IMR-90 (cell line): ENCODE measurements at regions not wholly inside any gene's neighbourhood (a gene's known extent, or its start where the extent isn't known, plus 50 kb on each side); places are given as distances from the start of the nearest gene placed in this dataset.

Source experiments
- CEBPB ChIP-seq: IDR thresholded peaks from 2 replicates; pipeline ENCODE4 v1.6.1; 2012; ENCODE audit warnings: low read depth, low read length, improper control_type of control experiment
- FOS ChIP-seq: fragments of 150-350 bp; IDR thresholded peaks from 2 replicates; pipeline ENCODE4 v1.6.1; 2016; ENCODE audit warnings: low read depth, low read length
- MAZ ChIP-seq: IDR thresholded peaks from 2 replicates; pipeline ENCODE4 v1.6.1; 2012; ENCODE audit warnings: low read depth, mild to moderate bottlenecking, low read length, improper control_type of control experiment, moderate library complexity, borderline replicate concordance
- POLR2A ChIP-seq: IDR thresholded peaks from 2 replicates; pipeline ENCODE4 v1.6.1; 2012; ENCODE audit warnings: mild to moderate bottlenecking, low read depth, low read length
- RAD21 ChIP-seq: IDR thresholded peaks from 2 replicates; pipeline ENCODE4 v1.6.1; 2012; ENCODE audit warnings: low read length, improper control_type of control experiment
- RCOR1 ChIP-seq: IDR thresholded peaks from 2 replicates; pipeline ENCODE4 v1.6.1; 2012; ENCODE audit warnings: mild to moderate bottlenecking, low read length, improper control_type of control experiment; ENCODE audit not compliant: insufficient replicate concordance
- RFX5 ChIP-seq: IDR thresholded peaks from 2 replicates; pipeline ENCODE4 v1.8.0; 2012; ENCODE audit warnings: low read depth, mild to moderate bottlenecking, low read length, moderate library complexity
- SMC3 ChIP-seq: fragments of 150-350 bp; IDR thresholded peaks from 2 replicates; pipeline ENCODE4 v1.6.1; 2016; ENCODE audit warnings: low read depth, mild to moderate bottlenecking, antibody characterized with exemption, low read length, moderate library complexity
- TF ChIP-seq, protein P1 (sequence below): conservative IDR thresholded peaks from 2 replicates; pipeline ENCODE4 v1.5.1; 2012; ENCODE audit warnings: mild to moderate bottlenecking, low read depth, low read length, improper control_type of control experiment

DNA sequence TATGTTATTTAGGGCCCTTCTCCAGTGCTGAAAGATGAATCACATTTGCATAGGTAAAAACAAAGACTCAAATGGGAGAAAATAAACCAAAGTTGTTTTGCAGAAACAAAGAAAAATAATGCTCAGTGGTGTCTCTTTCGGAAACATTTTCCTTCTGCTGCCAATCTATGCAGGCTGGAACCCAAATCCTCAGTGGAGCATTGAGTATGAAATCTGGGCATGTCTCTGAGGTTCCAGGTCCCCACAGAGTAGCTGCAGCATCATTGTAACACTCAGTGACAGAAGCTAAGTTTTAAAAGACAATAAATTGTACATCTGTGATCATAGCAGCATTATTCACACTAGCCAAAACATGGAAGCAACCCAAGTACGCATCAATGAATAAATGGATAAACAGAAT is 303.6 kb downstream of the FBXW7 start:
- no peak for TF ChIP-seq CEBPB
- TF ChIP-seq MAZ = no peak
- TF ChIP-seq, protein P1, sequence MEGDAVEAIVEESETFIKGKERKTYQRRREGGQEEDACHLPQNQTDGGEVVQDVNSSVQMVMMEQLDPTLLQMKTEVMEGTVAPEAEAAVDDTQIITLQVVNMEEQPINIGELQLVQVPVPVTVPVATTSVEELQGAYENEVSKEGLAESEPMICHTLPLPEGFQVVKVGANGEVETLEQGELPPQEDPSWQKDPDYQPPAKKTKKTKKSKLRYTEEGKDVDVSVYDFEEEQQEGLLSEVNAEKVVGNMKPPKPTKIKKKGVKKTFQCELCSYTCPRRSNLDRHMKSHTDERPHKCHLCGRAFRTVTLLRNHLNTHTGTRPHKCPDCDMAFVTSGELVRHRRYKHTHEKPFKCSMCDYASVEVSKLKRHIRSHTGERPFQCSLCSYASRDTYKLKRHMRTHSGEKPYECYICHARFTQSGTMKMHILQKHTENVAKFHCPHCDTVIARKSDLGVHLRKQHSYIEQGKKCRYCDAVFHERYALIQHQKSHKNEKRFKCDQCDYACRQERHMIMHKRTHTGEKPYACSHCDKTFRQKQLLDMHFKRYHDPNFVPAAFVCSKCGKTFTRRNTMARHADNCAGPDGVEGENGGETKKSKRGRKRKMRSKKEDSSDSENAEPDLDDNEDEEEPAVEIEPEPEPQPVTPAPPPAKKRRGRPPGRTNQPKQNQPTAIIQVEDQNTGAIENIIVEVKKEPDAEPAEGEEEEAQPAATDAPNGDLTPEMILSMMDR = no peak
- no peak for TF ChIP-seq SMC3
- TF ChIP-seq POLR2A = no peak
- TF ChIP-seq RAD21 = no peak
- TF ChIP-seq FOS = no peak
- TF ChIP-seq RCOR1 = no peak
- no peak for TF ChIP-seq RFX5
